H1 (cell line): ENCODE measurements at regions not wholly inside any gene's neighbourhood (a gene's known extent, or its start where the extent isn't known, plus 50 kb on each side); places are given as distances from the start of the nearest gene placed in this dataset.
A peak's percentile ranks its signal among the peaks of the same experiment; 100 is the strongest.

Experiments used
- CTCF ChIA-PET: fragments of 300-600 bp; sonication (Branson Sonifier 250); formaldehyde crosslinking; loops from one replicate; lab custom pipeline; 2021; ENCODE audit not compliant: partially characterized antibody; lab: Charles Lee
- POLR2A ChIA-PET: fragments of 300-600 bp; sonication (Branson Sonifier 250); formaldehyde crosslinking; loops from one replicate; lab custom pipeline; 2021; ENCODE audit warnings: inconsistent platforms; ENCODE audit not compliant: partially characterized antibody; lab: Charles Lee
- DNase-seq, 2 experiments: peaks; one replicate each; pipeline versions ENCODE4 v3.0.0 to v3.0.0-alpha.2; 2010 to 2022; ENCODE audit warnings: low spot score in 2 of 2, low read depth in 1 of 2, mixed read lengths in 1 of 2
- FAIRE-seq: peaks from 2 replicates; lab custom pipeline; 2011; peaks lifted over from hg19 to GRCh38; lab: Jason Lieb, UNC
- H2AFZ ChIP-seq: 2 replicates; pipeline ENCODE4 v1.8.1; 2012; ENCODE audit warnings: low read length, inconsistent platforms
- H2AK5ac ChIP-seq: 2 replicates; pipeline ENCODE4 v1.6.1; 2013; ENCODE audit warnings: low read depth, low read length
- H2BK120ac ChIP-seq: replicated peaks from 2 replicates; pipeline ENCODE3; 2013; ENCODE audit warnings: low read depth, low read length, inconsistent platforms
- H2BK12ac ChIP-seq: 2 replicates; pipeline ENCODE4 v1.6.1; 2013; ENCODE audit warnings: low read depth, low read length
- H2BK15ac ChIP-seq: 2 replicates; pipeline ENCODE4 v1.6.1; 2013; ENCODE audit warnings: low read length
- H2BK20ac ChIP-seq: 2 replicates; pipeline ENCODE4 v1.6.1; 2013; ENCODE audit warnings: low read length
- H2BK5ac ChIP-seq: 2 replicates; pipeline ENCODE4 v1.6.1; 2013; ENCODE audit warnings: low read depth, low read length
- H3K14ac ChIP-seq: 2 replicates; pipeline ENCODE4 v1.6.1; 2013; ENCODE audit warnings: inconsistent platforms; ENCODE audit not compliant: insufficient read length
- H3K18ac ChIP-seq: 2 replicates; pipeline ENCODE4 v1.6.1; 2013; ENCODE audit warnings: low read length; ENCODE audit errors: extremely low read depth
- H3K23ac ChIP-seq: 2 replicates; pipeline ENCODE4 v1.6.1; 2013; ENCODE audit warnings: inconsistent platforms; ENCODE audit not compliant: insufficient read length
- H3K23me2 ChIP-seq: 2 replicates; pipeline ENCODE4 v1.6.1; 2013; ENCODE audit warnings: low read depth, low read length
- H3K27ac ChIP-seq: 2 replicates; pipeline ENCODE4 v1.6.1; 2011; ENCODE audit warnings: low read depth, low read length, inconsistent platforms
- H3K27me3 ChIP-seq, 4 experiments: replicated peaks in 1 of 4; 1 replicate in 1 of 4; 2 replicates in 3 of 4; pipeline versions ENCODE4 v1.6.1 to v1.8.1; 2011 to 2013; ENCODE audit warnings: low read length in 3 of 4, mild to moderate bottlenecking in 3 of 4, inconsistent platforms in 2 of 4, mixed read lengths in 2 of 4, moderate library complexity in 1 of 4; ENCODE audit not compliant: control insufficient read depth in 3 of 4, insufficient read depth in 3 of 4; ENCODE audit errors: extremely low read depth in 1 of 4
- H3K36me3 ChIP-seq, 4 experiments: 2 replicates each; pipeline versions ENCODE4 v1.6.1 to v1.8.1; 2011 to 2013; ENCODE audit warnings: mild to moderate bottlenecking in 4 of 4, low read length in 3 of 4, moderate library complexity in 2 of 4, control low read depth in 1 of 4, inconsistent platforms in 1 of 4; ENCODE audit not compliant: insufficient read depth in 4 of 4, control insufficient read depth in 2 of 4
- H3K4ac ChIP-seq: replicated peaks from 2 replicates; pipeline ENCODE3; 2013; ENCODE audit warnings: low read length, low read depth, mixed read lengths, inconsistent platforms; ENCODE audit not compliant: insufficient read length
- H3K4me1 ChIP-seq, 4 experiments: replicated peaks in 1 of 4; 1 replicate in 1 of 4; 2 replicates in 3 of 4; pipeline versions ENCODE4 v1.6.1 to v1.8.1; 2011 to 2013; ENCODE audit warnings: low read length in 3 of 4, inconsistent platforms in 2 of 4, mixed read lengths in 1 of 4; ENCODE audit not compliant: insufficient read depth in 4 of 4, control insufficient read depth in 3 of 4
- H3K4me2 ChIP-seq, 2 experiments: 2 replicates each; pipeline versions ENCODE4 v1.6.1 to v1.8.1; 2011 to 2013; ENCODE audit warnings: low read depth in 2 of 2, low read length in 2 of 2, control low read depth in 1 of 2, inconsistent platforms in 1 of 2, mild to moderate bottlenecking in 1 of 2; ENCODE audit not compliant: insufficient read depth in 1 of 2
- H3K4me3 ChIP-seq, 4 experiments: fragments of 200-600, 300-600 bp in 1 of 4; sonication (generic), shearing (Covaris generic), sonication (Bioruptor Twin) in 1 of 4; 2 replicates each; pipeline versions ENCODE4 v1.5.1 to v1.8.1; 2011 to 2016; ENCODE audit warnings: low read length in 4 of 4, low read depth in 3 of 4, control low read depth in 2 of 4, inconsistent platforms in 2 of 4, mild to moderate bottlenecking in 2 of 4, mixed read lengths in 1 of 4, moderate library complexity in 1 of 4; ENCODE audit not compliant: insufficient read depth in 2 of 4; ENCODE audit errors: extremely low read depth in 1 of 4
- H3K56ac ChIP-seq: replicated peaks from 2 replicates; pipeline ENCODE3; 2013; ENCODE audit warnings: low read depth, mild to moderate bottlenecking, mixed read lengths, low read length, inconsistent platforms; ENCODE audit not compliant: insufficient read length
- H3K79me1 ChIP-seq: 2 replicates; pipeline ENCODE4 v1.6.1; 2013; ENCODE audit warnings: low read depth, low read length, control low read depth
- H3K79me2 ChIP-seq, 2 experiments: 2 replicates each; pipeline versions ENCODE4 v1.6.1 to v1.8.1; 2012 to 2013; ENCODE audit warnings: low read length in 2 of 2, mild to moderate bottlenecking in 2 of 2, inconsistent platforms in 1 of 2; ENCODE audit not compliant: insufficient read depth in 2 of 2, control insufficient read depth in 1 of 2
- H3K9ac ChIP-seq, 4 experiments: replicated peaks in 1 of 4; 1 replicate in 1 of 4; 2 replicates in 3 of 4; pipeline versions ENCODE4 v1.6.1 to v1.8.1; 2011 to 2013; ENCODE audit warnings: low read depth in 3 of 4, low read length in 3 of 4, control low read depth in 2 of 4, mild to moderate bottlenecking in 2 of 4, moderate library complexity in 2 of 4, inconsistent platforms in 1 of 4; ENCODE audit errors: extremely low read depth in 1 of 4
- H3K9me3 ChIP-seq, 2 experiments: 2 replicates each; pipeline versions ENCODE4 v1.6.1 to v1.8.1; 2012 to 2013; ENCODE audit warnings: mild to moderate bottlenecking in 2 of 2, moderate library complexity in 2 of 2, control low read depth in 1 of 2, inconsistent platforms in 1 of 2, low read depth in 1 of 2, low read length in 1 of 2, mixed read lengths in 1 of 2; ENCODE audit not compliant: insufficient read depth in 2 of 2
- H4K20me1 ChIP-seq, 2 experiments: replicated peaks in 1 of 2; 2 replicates each; pipeline versions ENCODE3 to v1.8.1; 2011 to 2013; ENCODE audit warnings: inconsistent platforms in 2 of 2, low read length in 2 of 2, mild to moderate bottlenecking in 1 of 2; ENCODE audit not compliant: insufficient read depth in 2 of 2, control insufficient read depth in 1 of 2
- H4K5ac ChIP-seq: 2 replicates; pipeline ENCODE4 v1.6.1; 2013; ENCODE audit warnings: low read length, low read depth, mixed read lengths, inconsistent platforms; ENCODE audit not compliant: insufficient read length
- H4K8ac ChIP-seq: 2 replicates; pipeline ENCODE4 v1.8.0; 2013; ENCODE audit warnings: mild to moderate bottlenecking, moderate library complexity, low read length, inconsistent platforms; ENCODE audit not compliant: insufficient read depth; ENCODE audit errors: extremely low read depth
- H4K91ac ChIP-seq: replicated peaks from 2 replicates; pipeline ENCODE3; 2013; ENCODE audit warnings: low read length, mixed read lengths, inconsistent platforms; ENCODE audit not compliant: insufficient read length
- ASH2L ChIP-seq: fragments of 200-600, 300-600 bp; sonication (generic); IDR thresholded peaks from one replicate; pipeline ENCODE4 v1.7.1; 2017; ENCODE audit warnings: low read length
- CBX5 ChIP-seq: fragments of 300-800, 300-1000 bp; sonication (generic); IDR thresholded peaks from 2 replicates; pipeline ENCODE4 v1.7.1; 2016; ENCODE audit warnings: antibody characterized with exemption, low read length, low read depth
- EZH2 ChIP-seq: fragments of 200-600 bp; sonication (generic); IDR thresholded peaks from 2 replicates; pipeline ENCODE4 v1.7.1; 2012; ENCODE audit warnings: low read depth, mild to moderate bottlenecking, moderate library complexity, low read length, inconsistent platforms; ENCODE audit not compliant: severe bottlenecking
- KDM4A ChIP-seq: IDR thresholded peaks from one replicate; pipeline ENCODE4 v1.7.1; 2012; ENCODE audit warnings: low read depth, mild to moderate bottlenecking, moderate library complexity, low read length, inconsistent platforms; ENCODE audit not compliant: severe bottlenecking
- RAD21 ChIP-seq, 2 experiments: IDR thresholded peaks in 1 of 2; conservative IDR thresholded peaks in 1 of 2; 2 replicates each; pipeline ENCODE4 v1.6.1; 2011; ENCODE audit warnings: low read depth in 2 of 2, low read length in 2 of 2, improper control_type of control experiment in 1 of 2, inconsistent platforms in 1 of 2, mild to moderate bottlenecking in 1 of 2, moderate library complexity in 1 of 2
- SIN3A ChIP-seq, 2 experiments: IDR thresholded peaks in 1 of 2; conservative IDR thresholded peaks in 1 of 2; 2 replicates each; pipeline ENCODE4 v1.6.1; 2011 to 2012; ENCODE audit warnings: low read length in 2 of 2, improper control_type of control experiment in 1 of 2, low read depth in 1 of 2, mild to moderate bottlenecking in 1 of 2
- SRF ChIP-seq: IDR thresholded peaks from 2 replicates; pipeline ENCODE4 v1.6.1; 2011; ENCODE audit warnings: mild to moderate bottlenecking, low read depth, low read length, moderate library complexity
- WGBS, 2 experiments: shearing (Covaris generic) in 1 of 2; methylation state at CpG; one replicate each; pipeline versions ENCODE4 v1.1.6 to v1.1.7; 2013 to 2015; ENCODE audit warnings: low lambda C conversion rate in 2 of 2, mixed read lengths in 2 of 2, inconsistent platforms in 1 of 2, low coverage in 1 of 2, missing lambda C conversion rate in 1 of 2; ENCODE audit not compliant: insufficient replicate concordance in 2 of 2, insufficient coverage in 1 of 2, insufficient read length in 1 of 2; ENCODE audit errors: extremely low coverage in 1 of 2, missing lambda C conversion rate in 1 of 2; 5-methylcytosine and 5-hydroxymethylcytosine counted together
- TF ChIP-seq, protein P1 (sequence below), 3 experiments: IDR thresholded peaks; 1 replicate in 2 of 3; 2 replicates in 1 of 3; pipeline versions ENCODE4 v1.5.1 to v1.6.1; 2011; ENCODE audit warnings: low read length in 3 of 3, mild to moderate bottlenecking in 3 of 3, inconsistent platforms in 2 of 3, low read depth in 1 of 3, moderate library complexity in 1 of 3; ENCODE audit not compliant: insufficient read depth in 1 of 3; ENCODE audit errors: control extremely low read depth in 1 of 3

DNA sequence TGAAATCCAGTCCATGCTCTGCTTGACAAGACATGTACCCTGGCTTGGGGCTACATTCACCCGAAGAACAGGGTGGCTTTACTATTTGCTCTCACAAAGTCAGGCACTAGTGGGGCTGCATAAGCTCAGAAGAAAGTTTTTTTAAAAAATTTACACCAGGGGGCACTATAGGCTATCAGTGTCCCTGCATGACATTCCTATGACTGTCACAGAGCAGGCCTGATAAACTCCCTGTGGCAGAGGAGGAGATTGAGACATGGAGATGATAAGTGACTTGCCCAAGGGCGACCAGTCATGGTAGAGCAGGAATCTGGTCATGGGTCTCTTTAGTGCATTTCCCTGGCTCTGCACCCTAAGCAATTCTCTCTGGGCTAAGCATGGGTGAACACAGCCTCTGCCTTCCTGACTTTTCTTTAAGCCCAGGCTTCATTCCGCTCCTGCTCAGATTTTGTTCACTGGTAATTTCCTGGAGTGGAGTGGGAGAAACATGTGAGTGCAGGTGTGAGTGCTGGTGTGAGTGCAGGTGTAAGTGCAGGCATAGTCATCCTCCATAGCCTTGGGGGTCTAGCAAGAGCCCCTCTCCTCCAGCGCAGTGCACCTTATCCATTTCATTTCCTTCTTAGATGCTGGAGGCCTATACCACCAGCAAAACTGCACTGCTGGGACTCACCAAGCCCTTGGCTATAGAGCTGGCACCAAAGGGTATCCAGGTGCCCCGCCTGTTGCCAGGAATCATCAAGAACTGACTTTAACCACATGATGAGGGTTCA is 91.6 kb downstream of the DHRS2 start:
- Histone ChIP-seq H3K9me3 (peaks cover 2 to 15% of the 10 kb centered on the region in 2 experiments; a peak in 2 of 4 replicates), H2AK5ac (no peak overlapping the region), H3K56ac (no peak overlapping the region), H3K4ac (no peak overlapping the region), H3K4me1 (peaks cover 0 to 4% (median 0%) of the 10 kb centered on the region in 4 experiments; a peak in 1 of 7 replicates), H3K79me1 (no peaks in the 10 kb centered on the region), H3K14ac (no peak overlapping the region), H3K9ac (no peak overlapping the region), H3K36me3 (no peaks in the 10 kb centered on the region), H3K23me2 (no peaks in the 10 kb centered on the region), H2BK20ac (no peak overlapping the region), H3K27ac (no peak overlapping the region), H3K18ac (no peak overlapping the region), H3K23ac (no peak overlapping the region), H3K4me2 (no peak overlapping the region), H2BK15ac (peak overlapping the region; percentile 66; the same call in 1 of the 2 replicates), H4K5ac (peak overlapping the region; percentile 10), H3K27me3 (no peaks in the 10 kb centered on the region), H3K4me3 (no peak overlapping the region), H2BK12ac (no peak overlapping the region), H2BK120ac (no peak overlapping the region), H4K8ac (no peak overlapping the region), H4K91ac (no peak overlapping the region), H3K79me2 (no peaks in the 10 kb centered on the region), H2AFZ (0 out of 2 replicates have a peak overlapping the region, but pooled peaks have one; percentile 12), H4K20me1 (no peaks in the 10 kb centered on the region), H2BK5ac (no peak overlapping the region; the same call in 1 of the 2 replicates)
- CTCF ChIA-PET: interaction anchor here (0.6 to 2.6 kb wide), 16 partner anchors 7 to 223 kb away, joined by 3 to 9 read pairs (median 4); no protein-coding TSS in a partner anchor
- DNase-seq: no peak
- WGBS, 2 experiments: 72% methylated on average over 5 of the region's 5 CpGs; no CpG with 5 or more reads in 1 of the 2 experiments
- no peak for FAIRE-seq
- POLR2A ChIA-PET: interaction anchor here (0.8 kb wide), 1 partner anchor 33 kb away, joined by 4 read pairs; no protein-coding TSS in a partner anchor
- TF ChIP-seq RAD21 (IDR thresholded peaks at IDR 0.05 in 1 of 2, conservative IDR thresholded peaks at IDR 0.05 in 1 of 2; ENCODE audit: low read depth in 2 of 2, low read length in 2 of 2) (peak; percentile 56 to 70), ASH2L (no peak), SRF (no peak), CBX5 (no peak), SIN3A (conservative IDR thresholded peaks at IDR 0.05 in 1 of 2, IDR thresholded peaks at IDR 0.05 in 1 of 2; ENCODE audit: low read depth in 1 of 2, low read length in 2 of 2) (no peak), EZH2 (no peak), KDM4A (no peak)
- TF ChIP-seq, protein P1, sequence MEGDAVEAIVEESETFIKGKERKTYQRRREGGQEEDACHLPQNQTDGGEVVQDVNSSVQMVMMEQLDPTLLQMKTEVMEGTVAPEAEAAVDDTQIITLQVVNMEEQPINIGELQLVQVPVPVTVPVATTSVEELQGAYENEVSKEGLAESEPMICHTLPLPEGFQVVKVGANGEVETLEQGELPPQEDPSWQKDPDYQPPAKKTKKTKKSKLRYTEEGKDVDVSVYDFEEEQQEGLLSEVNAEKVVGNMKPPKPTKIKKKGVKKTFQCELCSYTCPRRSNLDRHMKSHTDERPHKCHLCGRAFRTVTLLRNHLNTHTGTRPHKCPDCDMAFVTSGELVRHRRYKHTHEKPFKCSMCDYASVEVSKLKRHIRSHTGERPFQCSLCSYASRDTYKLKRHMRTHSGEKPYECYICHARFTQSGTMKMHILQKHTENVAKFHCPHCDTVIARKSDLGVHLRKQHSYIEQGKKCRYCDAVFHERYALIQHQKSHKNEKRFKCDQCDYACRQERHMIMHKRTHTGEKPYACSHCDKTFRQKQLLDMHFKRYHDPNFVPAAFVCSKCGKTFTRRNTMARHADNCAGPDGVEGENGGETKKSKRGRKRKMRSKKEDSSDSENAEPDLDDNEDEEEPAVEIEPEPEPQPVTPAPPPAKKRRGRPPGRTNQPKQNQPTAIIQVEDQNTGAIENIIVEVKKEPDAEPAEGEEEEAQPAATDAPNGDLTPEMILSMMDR (IDR thresholded peaks at IDR 0.05; ENCODE audit: control extremely low read depth in 1 of 3, insufficient read depth in 1 of 3, low read depth in 1 of 3, low read length in 3 of 3): peak in 2 of 3 experiments; percentile 44 to 58; a peak in 3 of 4 replicates
